ENCODE measurements at regions not wholly inside any gene's neighbourhood (a gene's known extent, or its start where the extent isn't known, plus 50 kb on each side); places are given as distances from the start of the nearest gene placed in this dataset.

DNA sequence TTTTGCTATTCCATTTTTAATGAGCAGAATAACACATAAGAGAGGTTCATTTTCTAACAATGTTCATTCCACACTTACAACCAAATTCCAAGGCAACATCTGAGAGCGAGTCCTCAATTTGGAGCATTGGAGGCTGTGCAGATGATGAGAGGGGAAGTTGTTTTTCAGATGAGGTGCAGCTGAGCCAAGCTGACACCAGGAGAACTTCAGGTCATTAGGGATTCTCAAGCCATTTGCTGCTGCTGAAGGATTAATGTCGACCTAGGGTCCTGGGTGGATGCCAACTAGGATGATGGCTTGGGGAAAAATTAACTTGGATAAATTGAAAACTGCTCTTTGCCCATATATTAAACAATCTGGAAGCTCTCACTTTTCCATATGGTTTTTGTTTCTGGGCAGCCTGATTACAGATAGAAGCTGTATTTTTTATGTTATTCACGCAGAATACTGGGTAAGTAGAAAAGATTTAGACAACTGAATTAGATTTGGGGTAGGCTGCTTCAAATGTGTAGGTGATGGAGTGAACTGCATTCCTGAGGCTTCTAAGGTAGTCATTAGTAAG lies 206.4 kb upstream of the SLC39A10 start:
- Histone ChIP-seq H3K36me3 (no peaks in the 10 kb centered on the region), H3K4me3 (replicated peaks in 1 of 3) (no peak overlapping the region), H3K27ac (no peak overlapping the region), H3K27me3 (no peaks in the 10 kb centered on the region), H3K9me3 (no peaks in the 10 kb centered on the region), H3K4me1 (no peaks in the 10 kb centered on the region)
- TF ChIP-seq, protein P1, sequence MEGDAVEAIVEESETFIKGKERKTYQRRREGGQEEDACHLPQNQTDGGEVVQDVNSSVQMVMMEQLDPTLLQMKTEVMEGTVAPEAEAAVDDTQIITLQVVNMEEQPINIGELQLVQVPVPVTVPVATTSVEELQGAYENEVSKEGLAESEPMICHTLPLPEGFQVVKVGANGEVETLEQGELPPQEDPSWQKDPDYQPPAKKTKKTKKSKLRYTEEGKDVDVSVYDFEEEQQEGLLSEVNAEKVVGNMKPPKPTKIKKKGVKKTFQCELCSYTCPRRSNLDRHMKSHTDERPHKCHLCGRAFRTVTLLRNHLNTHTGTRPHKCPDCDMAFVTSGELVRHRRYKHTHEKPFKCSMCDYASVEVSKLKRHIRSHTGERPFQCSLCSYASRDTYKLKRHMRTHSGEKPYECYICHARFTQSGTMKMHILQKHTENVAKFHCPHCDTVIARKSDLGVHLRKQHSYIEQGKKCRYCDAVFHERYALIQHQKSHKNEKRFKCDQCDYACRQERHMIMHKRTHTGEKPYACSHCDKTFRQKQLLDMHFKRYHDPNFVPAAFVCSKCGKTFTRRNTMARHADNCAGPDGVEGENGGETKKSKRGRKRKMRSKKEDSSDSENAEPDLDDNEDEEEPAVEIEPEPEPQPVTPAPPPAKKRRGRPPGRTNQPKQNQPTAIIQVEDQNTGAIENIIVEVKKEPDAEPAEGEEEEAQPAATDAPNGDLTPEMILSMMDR (IDR thresholded peaks at IDR 0.05): no peak
- no peak for TF ChIP-seq POLR2A (IDR thresholded peaks at IDR 0.05)
- intact Hi-C loops (cut with DNase I): no loop called here
- WGBS, 2 donors: 75 to 78% methylated on average over 3 of the region's 3 CpGs
- DNase-seq: no peak

DNA sequence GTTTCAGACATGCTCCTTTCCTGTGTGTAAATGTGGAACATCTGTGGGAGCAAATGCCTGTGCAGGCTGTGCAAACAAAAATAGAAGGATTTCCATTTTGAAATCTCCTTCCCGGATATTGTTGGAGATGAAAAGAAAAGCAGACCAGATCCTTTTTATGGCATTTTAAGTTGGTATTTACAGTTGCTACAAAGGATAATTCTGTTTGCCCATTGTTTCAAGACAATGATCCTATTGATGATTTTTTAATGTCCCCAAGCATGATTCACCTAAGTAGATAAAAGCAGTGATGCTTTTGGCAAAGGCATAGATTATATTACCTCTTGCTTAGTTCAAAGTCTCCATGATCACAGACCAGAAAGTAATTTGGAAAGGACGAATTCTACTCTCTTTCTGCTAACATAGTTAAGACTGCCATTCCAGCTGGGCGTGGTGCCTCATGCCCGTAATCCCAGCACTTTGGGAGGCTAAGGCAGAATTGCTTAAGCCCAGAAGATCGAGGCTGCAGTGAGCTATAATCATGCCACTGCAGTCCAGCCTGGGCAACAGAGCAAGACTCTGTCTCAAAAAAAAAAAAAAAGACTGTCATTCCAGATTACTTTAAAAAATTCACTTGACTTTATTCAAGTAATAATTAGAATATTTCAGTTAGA lies 209.6 kb upstream of the SLC39A10 start:
- Histone ChIP-seq H3K4me1 (no peaks in the 10 kb centered on the region), H3K27ac (no peak overlapping the region), H3K36me3 (no peaks in the 10 kb centered on the region), H3K4me3 (replicated peaks in 1 of 3) (no peak overlapping the region), H3K27me3 (no peaks in the 10 kb centered on the region), H3K9me3 (no peaks in the 10 kb centered on the region)
- no peak for DNase-seq
- intact Hi-C loops (cut with DNase I): no loop called here
- TF ChIP-seq POLR2A (IDR thresholded peaks at IDR 0.05): no peak
- TF ChIP-seq, protein P1 (IDR thresholded peaks at IDR 0.05): no peak
- WGBS, 2 donors: 80 to 91% methylated on average over 5 of the region's 5 CpGs

DNA sequence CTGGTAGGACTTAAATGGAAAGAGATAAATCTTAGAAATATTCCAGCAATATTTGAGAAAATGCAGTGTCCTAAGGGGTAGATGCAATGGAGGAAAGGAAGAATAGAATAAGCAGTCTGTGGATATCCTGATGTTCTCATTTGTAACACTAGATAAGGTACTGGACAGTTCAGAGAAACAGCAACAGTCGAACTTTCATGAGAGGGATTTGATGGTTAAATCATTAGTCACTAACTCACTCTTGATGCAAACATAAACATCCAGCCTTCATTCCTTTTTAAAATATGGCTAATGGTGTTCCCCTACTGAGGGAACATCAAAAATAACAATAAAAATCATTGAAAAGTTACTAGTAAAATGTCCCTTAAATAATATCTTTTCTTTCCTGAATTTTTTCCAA lies 211.4 kb upstream of the SLC39A10 start:
- WGBS, 2 donors: 72 to 78% methylated on average over 1 of the region's 1 CpG
- intact Hi-C loops (cut with DNase I): no loop called here
- no peak for TF ChIP-seq POLR2A (IDR thresholded peaks at IDR 0.05)
- TF ChIP-seq, protein P1 (IDR thresholded peaks at IDR 0.05): no peak
- Histone ChIP-seq H3K4me3 (replicated peaks in 1 of 3) (no peak overlapping the region), H3K27ac (no peak overlapping the region), H3K9me3 (no peaks in the 10 kb centered on the region), H3K36me3 (no peaks in the 10 kb centered on the region), H3K27me3 (no peaks in the 10 kb centered on the region), H3K4me1 (no peaks in the 10 kb centered on the region)
- no peak for DNase-seq

- Histone ChIP-seq H3K27ac (no peak overlapping the region), H3K4me1 (no peaks in the 10 kb centered on the region), H3K36me3 (no peaks in the 10 kb centered on the region), H3K27me3 (no peaks in the 10 kb centered on the region), H3K9me3 (no peaks in the 10 kb centered on the region), H3K4me3 (replicated peaks in 1 of 3) (no peak overlapping the region)
- WGBS, 2 donors: 64 to 73% methylated on average over 2 of the region's 2 CpGs
- intact Hi-C loops (cut with DNase I): no loop called here
- DNase-seq: no peak
- no peak for TF ChIP-seq POLR2A (IDR thresholded peaks at IDR 0.05)
- TF ChIP-seq, protein P1 (IDR thresholded peaks at IDR 0.05): no peak
These were observed 213.1 kb upstream of the SLC39A10 start for GRCh38 chr2:195443926-195444325.

DNA sequence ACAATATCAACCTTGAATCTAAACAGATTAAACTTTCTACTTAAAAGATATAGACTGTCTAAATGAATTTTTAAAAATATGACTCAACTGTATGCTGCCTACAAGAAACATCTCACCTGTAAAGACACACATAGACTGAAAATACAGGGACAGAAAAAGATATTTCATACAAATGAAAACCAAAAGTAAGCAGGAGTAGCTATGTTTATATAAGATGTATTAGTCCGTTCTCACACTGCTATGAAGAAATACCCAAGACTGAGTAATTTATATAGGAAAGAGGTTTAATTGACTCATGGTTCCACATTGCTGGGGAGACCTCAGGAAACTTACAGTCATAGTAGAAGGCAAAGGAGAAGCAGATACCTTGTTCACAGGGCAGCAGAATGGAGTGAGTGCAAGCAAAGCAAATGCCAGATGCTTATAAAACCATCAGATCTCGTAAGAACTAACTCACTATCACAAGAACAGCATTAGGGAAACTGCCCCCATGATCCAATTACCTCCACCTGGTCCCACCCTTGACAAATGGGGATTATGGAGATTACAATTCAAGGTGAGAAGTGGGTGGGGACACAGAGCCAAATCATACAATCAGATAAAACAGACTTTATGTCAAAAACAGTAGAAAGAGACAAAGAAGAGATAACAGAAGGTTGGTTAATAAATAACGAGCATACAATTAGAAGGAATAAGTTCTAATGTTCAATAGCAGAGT lies 214.4 kb upstream of the SLC39A10 start:
- no peak overlapping the region for H3K27ac ChIP-seq
- intact Hi-C loops (cut with DNase I): no loop called here
- no peaks in the 10 kb centered on the region for H3K27me3 ChIP-seq
- H3K36me3 ChIP-seq: no peaks in the 10 kb centered on the region
- H3K4me3 ChIP-seq (replicated peaks in 1 of 3): no peak overlapping the region
- TF ChIP-seq, protein P1 (IDR thresholded peaks at IDR 0.05): no peak
- TF ChIP-seq POLR2A (IDR thresholded peaks at IDR 0.05): no peak
- DNase-seq: no peak
- no peaks in the 10 kb centered on the region for H3K9me3 ChIP-seq
- WGBS, 2 donors: 81 to 82% methylated on average over 3 of the region's 3 CpGs
- H3K4me1 ChIP-seq: no peaks in the 10 kb centered on the region
